Inflammatory macrophage treated with lipopolysaccharide for 4 hours (primary cell): ENCODE measurements at regions not wholly inside any gene's neighbourhood (a gene's known extent, or its start where the extent isn't known, plus 50 kb on each side); places are given as distances from the start of the nearest gene placed in this dataset.
"Not testable (repeated sequence)": the region's sequence is repeated elsewhere in the genome, so short reads cannot be mapped to it uniquely, and the experiment has no call there.

ENCODE experiments used
- DNase-seq: peaks from one replicate; pipeline ENCODE4 v3.0.0-alpha.2; 2020

DNA sequence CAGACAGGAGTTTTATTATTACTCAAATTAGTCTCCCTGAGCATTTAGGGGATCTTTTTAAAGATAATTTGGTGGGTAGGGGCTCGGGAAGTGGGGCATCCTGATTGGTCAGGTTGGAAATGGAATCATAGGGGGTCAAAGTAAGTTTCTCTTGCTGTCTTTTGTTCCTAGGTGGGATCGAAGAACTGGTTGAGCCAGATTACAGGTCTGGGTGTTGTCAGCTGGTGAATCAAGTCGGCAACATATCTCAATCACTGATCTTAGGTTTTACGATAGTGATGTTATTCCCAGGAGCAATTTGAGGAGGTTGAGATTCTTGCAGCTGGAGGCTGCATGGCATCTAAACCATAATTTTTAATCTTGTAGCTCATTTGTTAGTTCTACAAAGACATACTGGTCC lies 629.5 kb upstream of the AMOT start:
- DNase-seq: no peak

DNA sequence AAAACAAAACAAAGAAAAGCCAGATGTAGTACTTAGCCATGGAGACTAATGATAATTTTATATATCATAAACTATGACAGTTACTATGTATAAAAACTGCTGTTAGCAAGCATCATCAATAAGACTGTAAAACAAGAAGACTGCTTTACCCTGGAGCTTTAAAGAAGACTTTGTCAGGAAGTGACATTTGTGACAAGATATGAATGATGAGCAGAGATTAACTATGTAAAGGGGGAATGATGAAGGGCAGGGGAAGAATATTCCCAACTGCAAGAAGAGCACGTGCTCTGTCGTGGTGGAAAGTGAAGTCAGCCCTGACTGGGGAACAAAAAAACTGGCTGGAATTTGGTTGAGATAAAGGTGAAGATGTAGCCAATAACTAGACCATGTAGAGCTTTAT lies 617.1 kb upstream of the AMOT start:
- no peak for DNase-seq

DNA sequence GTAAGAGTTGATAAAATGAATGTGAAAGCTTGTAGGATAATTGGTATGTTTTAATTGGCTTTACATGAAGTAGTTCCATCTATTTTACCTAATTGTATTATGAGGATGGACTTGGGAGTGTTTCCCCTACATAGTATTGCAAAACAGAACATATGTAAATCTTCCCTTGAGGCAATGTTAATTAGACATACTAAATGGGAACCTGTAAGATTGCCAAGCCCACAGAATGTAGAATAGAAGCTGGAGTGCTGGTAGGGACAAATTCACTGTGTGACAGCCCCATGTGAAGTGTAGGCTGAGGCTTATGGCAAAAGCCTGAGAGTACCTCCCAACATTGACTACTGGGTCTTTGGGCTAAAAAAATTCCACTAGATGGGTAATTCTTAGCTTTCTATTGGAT lies 615.0 kb upstream of the AMOT start:
- DNase-seq: no peak

DNA sequence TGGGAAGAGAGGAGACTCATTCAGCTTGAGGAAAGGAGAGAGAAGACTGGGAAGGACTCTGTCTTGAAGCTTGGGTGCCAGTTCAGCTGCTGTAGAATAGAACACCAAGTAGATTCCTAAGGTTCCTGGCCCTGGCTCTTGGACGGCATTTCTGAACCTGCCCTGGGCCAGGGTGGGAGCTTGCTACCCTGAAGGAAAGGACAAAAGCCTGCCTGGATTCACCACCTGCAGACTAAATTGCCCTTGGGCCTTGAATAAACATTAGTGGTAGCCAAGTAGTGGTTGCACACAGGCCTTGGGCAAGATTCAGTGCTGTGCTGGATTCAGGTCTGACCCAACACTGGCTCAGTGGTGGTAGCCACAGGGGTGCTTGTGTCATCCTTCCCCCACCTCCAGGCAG lies 588.4 kb upstream of the AMOT start:
- no peak for DNase-seq

DNA sequence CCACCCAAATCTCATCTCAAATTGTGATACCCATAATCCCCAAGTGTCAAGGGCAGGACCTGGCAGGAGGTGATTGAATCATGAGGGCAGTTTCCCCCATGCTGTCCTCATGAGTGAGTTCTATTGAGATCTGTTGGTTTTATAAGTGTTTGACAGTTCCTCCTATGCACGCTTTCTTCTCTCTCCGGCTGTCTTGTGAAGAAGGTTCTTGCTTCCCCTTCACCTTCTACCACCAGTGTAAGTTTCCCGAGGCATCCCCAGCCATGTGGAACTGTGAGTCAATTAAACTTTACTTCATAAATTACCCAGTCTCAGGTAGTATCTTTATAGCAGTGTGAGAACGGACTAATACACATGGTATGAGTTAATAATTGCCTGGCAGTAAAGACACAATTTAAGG lies 581.7 kb upstream of the AMOT start:
- no peak for DNase-seq

DNA sequence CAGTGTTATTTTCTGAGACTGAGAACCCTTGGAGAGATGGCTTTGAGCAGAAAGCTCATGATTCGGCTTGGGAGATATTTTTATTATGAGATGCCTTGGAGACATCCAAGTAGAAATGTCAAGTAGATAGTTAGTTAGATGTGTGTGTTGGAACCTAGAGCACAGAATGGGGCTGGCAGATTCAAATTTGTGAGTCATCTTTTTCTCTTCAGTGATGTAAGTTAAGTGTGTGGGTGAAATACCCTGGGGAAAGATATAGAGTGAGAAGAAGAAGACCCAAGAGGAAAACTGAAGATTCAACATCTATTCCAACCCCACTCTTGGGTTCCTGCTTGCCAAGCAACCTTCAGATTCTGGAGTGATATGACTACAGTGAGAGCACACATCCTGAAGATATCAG lies 580.8 kb upstream of the AMOT start:
- DNase-seq: no peak

DNA sequence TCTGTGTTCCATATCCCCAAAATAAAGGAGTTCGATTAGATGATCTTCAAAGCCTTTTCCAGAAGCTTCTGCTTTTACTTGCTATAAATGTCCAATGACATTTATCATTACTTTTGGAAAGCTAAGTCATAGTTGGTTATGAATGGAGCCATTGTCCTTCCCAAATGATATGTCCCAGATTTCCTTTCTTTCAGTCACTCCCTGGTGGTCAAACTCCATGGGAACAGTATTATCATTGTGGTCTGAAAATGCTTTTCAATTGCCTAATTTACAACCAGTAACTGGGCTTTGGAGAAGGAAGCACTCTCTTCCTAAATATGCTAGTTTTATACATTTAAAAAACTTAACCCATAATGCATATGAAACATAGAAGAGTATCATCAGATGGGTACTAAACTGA lies 571.5 kb upstream of the AMOT start:
- no peak for DNase-seq

DNA sequence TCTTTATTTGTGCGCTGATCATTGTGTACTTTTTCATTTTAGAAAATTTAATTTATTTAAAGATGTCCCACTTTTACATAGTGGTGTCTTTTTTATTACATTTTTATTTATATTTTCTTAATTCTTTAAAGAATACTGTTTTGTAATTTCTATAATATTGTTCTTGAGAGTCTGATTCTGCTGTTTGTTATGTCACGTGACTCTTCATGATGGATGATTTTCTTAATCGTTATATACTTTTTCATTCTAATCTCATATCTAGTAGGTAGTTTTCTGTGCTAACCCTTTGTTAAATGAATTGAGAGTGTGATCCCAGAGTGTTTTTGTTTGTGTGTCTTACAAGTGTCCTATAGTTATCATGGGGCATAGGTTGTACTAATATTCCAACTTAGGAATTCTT lies 568.2 kb upstream of the AMOT start:
- no peak for DNase-seq

DNA sequence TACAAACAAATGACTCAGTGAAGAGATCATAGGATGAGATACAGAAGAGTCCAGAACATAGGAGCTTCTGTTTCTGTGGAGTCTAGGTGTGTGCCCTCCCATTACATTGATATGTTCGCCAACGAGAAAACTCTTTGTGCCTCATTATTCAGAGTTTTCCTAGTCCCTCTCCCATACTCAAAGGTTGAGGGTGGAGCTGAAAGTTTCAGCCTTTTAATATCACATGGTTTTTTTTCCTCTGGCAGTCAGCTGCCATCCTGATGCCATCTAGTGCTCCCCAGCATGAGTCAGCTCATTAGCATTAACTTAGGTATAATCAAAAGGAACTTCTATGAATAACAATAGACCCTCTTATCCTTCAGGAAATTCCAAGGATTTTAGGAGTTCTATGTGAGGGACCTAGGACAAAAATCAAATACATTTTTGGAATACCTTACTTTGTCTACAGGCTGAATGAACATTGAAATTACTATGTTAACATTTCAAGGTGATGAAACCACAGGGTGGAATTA lies 559.6 kb upstream of the AMOT start:
- no peak for DNase-seq

DNA sequence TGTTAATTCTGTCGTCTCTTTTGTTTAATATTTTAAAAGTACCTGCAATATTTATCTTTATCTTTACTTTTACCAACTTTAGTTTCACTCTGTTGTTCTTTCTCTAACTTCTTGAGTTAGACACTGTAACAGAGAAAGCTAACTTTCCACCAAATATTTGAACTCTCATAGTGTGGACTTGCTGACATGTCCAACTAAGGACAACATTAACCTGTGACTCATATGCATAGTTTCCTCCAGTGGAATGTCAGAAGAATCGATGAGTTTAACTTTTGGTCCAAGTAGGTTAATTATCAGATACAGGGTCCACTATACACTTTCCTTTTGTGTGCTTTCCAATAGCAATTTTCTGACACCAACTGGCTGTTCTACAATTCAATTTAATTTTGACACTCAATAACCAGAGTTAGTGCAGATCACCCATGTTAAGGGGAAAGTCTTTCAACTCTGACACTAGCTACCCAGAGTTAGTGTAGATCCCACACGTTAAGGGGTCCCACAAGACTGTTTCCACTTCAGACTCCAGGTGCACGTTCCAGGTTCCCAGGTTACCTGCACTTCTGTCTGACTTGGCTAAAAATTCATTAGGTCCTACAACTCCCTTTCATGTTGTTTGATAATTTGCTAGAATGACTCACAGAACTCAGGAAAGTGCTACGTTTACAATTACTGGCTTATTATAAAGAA lies 559.0 kb upstream of the AMOT start:
- no peak for DNase-seq

DNA sequence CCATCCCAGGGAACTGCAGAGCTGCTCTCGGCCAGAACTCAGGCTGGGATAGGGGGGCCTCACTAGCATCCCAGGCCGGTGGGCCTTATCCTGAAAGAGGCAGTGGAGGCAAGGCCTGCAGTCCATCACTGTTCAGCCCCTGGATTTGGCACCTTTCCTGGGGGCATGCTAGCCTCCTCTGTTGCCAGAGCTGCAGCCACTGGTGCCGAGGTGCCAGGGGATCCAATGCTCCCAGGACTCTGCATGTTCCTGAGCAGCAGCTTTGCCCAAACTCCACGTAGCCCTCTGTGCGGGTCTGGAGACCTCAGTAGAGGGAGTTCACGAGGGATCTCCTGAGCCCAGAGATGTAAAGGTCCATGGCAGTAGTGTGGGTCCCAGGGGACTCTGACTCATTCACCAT lies 551.7 kb upstream of the AMOT start:
- no peak for DNase-seq

DNA sequence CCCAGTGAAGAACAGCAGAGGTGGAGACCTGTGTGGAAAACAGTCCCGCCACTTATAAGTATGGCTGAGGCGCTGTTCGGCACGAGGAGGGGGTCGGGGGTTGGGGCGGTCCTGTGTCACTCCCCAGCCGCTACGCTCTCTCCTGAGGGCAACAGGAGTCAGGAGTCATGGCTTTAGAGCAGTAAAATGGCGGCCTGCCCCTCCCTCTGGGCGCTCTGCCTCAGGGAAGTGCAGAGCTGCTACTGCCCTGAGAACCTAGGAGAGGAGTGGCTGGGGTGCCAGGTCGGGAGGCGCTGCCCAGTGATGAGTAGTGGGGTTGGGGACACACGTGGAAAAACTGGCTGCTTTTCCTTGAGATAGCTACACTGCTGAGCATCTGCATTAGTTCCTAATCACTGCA lies 551.2 kb upstream of the AMOT start:
- DNase-seq: no peak

DNA sequence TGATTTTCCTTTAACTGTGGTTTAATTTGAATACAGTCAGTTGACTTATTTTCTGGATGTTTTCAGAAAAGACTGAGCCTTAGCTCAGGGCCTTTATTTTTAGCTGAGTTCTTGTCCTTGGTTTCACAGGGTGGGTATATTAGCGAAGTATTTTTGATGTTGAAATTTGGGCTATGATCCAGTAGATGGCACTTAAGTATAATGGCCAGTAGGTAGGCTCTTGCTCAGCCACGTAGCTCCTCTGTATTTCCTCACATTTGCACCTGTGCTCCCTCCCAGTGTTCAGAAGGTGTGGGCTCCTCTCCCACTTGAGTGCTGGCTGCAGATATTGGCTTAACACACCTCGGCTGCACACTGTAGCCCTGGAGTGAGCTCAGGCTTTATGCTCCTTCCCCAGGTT lies 549.9 kb upstream of the AMOT start:
- no peak for DNase-seq

DNA sequence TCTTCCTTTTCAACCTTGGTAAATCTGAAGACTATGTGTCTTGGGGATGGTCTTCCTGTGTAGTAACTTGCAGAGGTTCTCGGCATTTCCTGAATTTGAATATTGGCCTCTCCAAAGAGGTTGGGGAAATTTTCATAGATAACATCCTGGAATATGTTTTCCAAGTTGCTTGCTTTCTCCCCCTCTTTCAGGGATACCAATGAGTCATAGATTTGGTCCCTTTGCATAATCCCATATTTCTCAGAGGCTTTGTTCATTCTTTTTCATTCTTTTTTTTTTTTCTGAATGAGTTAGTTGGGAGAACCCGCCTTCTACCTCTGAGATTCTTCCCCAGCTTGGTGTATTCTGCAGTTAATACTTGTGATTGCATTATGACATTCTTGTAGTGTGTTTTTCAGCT lies 549.2 kb upstream of the AMOT start:
- no peak for DNase-seq

DNA sequence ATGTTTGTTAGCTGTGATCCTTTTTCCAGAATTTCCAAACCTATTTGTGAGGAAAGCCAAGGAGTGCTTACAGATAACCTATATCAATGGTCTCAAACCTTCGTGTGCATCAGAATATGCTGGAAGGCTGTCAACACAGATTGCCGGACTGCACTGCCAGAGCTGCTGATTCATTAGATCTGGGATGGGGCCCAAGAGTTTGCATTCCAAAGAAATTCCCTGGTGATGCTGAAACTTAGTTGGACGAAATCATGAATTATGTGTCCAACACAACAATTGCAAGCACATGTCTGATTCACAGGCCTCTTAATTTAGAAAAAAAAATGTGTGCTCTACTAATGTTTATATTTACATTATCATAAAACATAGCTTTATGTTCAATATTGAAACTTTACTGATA lies 544.0 kb upstream of the AMOT start:
- DNase-seq: no peak

DNA sequence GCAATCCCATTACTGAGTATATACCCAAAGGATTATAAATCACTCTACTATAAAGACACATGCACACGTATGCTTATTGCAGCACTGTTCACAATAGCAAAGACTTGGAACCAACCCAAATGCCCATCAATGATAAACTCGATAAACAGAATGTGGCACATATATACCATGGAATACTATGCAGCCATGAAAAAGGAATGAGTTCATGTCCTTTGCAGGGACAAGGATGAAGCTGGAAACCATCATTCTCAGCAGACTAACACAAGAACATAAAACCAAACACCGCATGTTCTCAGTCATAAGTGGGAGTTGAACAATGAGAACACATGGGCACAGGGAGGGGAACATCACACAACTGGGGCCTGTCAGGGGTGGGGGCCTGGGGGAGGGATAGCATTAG lies 532.8 kb upstream of the AMOT start:
- DNase-seq: not testable (repeated sequence)

DNA sequence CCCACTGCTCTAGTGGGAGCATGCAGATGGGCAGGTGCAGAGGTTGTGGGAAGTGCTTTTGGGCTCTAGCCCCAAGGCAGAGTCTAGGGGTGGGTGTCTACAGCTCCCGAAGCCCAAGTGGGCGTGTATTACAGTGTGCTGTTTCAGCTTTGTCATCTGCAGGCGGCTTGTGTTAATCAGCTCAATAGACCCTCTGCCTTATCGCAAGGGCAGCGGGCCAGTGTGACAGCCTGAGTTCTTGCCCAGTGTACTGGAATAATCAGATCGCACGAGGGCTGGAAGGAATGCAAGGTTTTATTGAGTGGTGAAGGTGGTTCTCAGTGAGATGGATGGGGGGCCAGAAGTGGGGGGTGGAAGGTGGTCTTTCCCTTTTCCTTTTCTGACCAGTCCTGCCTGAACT lies 529.4 kb upstream of the AMOT start:
- no peak for DNase-seq

DNA sequence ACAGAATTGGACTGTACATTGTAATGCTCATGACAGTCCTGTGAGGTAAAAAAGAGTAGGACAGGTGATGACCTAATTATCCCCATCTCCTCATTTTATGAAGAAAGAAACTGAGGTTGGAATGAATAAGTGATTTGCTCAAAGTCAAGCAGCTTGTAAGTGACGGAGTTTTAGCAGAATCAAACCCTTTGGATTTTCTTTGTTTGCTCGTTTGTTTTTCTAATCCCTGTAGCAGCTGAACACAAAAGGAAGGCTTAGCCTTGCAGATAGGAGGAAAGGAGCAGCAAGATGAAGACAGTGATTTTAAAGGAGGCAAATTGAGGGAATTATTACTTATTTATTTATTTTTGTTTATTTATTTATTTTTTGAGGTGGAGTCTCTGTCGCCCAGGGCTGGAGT lies 528.4 kb upstream of the AMOT start:
- no peak for DNase-seq

DNA sequence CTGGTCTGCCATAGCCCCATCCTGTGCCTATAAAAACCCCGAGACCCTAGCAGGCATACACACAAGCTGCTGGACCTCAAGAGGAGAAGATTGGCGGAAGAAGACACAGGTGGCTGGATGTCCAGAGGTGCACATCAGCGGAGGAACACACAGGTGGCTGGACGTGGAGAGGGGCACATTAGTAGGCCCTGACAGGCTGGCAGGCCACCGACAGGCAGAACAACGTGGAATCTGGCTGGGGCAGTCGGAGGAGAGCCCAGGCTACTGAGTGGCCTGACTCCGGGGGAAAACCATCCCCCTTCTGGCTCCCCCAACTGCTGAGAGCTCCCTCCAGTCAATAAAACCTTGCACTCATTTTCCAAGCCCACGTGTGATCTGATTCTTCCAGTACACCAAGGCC lies 512.5 kb upstream of the AMOT start:
- no peak for DNase-seq

DNA sequence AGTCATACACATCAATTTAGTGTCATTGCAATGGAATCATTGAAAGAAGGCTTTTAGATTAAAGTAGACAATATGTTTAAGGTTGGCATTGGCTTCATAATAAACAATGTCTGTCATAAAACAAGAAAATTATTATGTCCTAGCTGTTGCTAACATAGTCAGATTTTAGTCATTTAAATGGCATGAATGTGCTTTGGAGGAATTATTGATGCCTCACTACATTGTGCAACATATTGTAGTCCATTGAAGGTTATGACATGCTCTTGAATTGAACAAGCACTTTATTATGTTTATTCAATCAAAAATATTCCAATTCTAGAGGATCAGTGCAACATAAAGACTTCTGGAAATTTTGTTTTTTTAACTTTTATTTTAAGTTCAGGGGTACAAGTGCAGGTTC lies 489.8 kb upstream of the AMOT start:
- no peak for DNase-seq

DNA sequence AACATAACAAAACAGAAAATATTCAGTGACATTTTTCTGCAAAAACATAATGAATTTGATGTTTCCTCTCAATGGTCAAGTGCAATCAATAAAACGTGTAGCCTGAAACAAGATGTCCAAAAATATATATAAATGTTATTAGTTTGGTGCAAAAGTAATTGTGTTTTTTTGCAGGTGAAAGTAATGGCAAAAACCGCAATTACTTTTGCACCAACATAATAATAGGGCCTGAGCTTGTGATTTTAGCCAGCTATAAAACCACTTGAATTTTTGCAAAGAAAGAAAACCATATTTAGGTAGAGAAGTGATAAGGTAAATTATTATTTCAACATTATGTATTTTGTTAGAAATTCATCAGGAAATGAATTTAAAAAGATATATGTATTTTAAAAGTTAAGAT lies 475.3 kb upstream of the AMOT start:
- DNase-seq: no peak

DNA sequence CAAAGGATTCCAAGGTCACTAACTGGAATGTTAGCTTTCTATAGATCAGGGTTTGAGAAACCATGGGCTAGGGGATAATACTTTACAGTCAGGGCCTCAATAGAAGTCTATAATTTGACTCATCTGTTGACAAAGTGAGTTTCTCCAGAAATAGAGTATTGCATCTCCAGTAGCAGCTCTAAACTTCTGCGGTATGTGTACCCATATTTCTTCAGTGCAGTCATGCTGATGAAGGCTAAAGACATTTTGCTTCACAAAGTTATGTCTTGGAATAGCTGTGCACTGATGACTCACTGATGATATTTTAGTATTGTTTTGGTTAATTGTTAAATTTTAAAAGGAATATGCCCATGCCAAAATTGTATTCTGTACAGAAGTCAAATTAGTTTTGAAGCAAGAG lies 464.9 kb upstream of the AMOT start:
- DNase-seq: no peak

DNA sequence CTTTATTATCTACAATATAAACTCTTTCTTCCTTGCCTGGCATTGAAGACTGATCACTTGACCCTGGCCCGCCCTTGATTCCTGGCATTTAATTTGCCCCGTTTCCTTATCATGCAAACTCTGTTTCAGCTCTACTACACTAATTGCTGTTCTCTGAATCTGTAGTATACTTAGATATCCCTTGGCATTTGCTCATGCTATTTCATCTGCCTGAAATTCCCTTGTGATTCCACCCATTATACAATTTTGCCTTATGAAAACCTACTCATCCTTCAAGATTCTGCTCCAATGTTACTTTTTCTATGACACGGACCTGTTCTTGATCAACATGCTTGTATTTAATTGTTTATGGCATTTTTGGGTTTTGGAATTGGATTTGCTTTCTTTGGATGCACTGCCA lies 459.9 kb upstream of the AMOT start:
- DNase-seq: no peak

DNA sequence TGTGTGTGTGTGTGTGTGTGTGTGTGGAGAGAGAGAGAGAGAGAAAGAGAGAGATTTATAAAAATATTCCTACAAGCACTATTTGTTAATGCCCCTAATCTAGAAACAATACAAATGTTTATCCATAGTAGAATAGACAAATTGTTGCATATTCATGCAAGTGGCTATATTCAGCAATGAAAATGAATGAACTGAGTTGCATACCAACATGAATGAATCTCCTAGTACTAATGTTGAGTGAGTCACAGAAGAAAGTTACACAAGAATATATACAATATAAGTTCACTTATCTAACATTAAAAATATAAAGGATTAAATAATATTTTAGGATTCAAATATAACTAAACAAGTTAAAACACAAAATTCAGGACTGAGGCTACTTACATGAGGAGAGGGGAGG lies 456.8 kb upstream of the AMOT start:
- DNase-seq: no peak

DNA sequence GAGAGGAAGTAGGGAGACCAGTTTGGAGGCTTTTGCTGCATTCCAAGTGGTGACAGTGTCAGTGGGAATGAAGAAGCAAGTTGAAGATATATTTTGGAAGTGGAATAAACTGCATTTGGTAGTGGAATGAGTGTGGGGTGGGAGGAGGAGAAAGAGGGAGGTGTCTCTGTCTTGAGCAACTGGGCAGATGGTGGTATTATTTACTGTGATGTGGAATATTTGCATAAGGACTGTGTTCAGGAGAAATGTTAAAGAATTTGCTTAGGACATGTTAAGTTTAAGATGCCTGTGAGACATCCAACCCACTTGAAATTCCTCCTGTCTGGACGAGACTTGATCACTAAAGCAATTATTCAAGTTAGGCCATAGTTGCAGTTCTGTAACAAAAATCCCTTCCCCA lies 448.9 kb upstream of the AMOT start:
- DNase-seq: no peak

DNA sequence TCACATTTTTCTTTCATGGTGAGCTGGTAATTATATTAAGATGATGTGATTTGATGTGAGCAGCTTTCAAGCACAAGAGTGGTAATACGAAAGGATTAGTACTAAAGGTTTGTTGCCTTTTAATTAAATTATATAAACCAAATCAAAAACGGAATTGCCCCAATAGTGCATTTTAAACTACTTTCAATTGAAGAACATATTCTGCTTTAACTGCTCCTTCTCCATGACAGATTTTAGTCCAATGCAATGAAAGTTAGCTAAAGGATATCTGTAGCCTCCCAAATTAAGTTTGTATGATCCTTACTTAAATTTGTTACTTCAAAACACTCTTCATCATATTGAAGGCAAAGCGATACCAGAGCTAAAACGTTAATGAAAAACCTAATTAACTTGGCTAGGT lies 447.1 kb upstream of the AMOT start:
- no peak for DNase-seq
